WTC11 (cell line): ENCODE measurements at regions not wholly inside any gene's neighbourhood (a gene's known extent, or its start where the extent isn't known, plus 50 kb on each side); places are given as distances from the start of the nearest gene placed in this dataset.

Experiments used
- ATAC-seq: fragments of 200-7000 bp; cut with Tn5 transposase; 2 replicates; pipeline ENCODE4 v1.10.0; 2021; ENCODE audit warnings: mild to moderate bottlenecking, moderate library complexity
- CTCF ChIA-PET: fragments of 300-600 bp; sonication (Branson Sonifier 250); formaldehyde crosslinking; loops from one replicate; lab custom pipeline; 2021; ENCODE audit warnings: antibody characterized with exemption; lab: Charles Lee
- POLR2A ChIA-PET: fragments of 350-600 bp; sonication (Branson Sonifier 250); formaldehyde crosslinking; loops from one replicate; lab custom pipeline; 2021; ENCODE audit warnings: antibody characterized with exemption; lab: Charles Lee
- DNase-seq: peaks from one replicate; pipeline ENCODE4 v3.0.0; 2021; ENCODE audit warnings: low spot score
- H3K27ac Mint-ChIP-seq: 2 replicates; pipeline ENCODE4 v1.8.0; 2021; ENCODE audit warnings: mixed read lengths
- H3K27me3 Mint-ChIP-seq: 2 replicates; pipeline ENCODE4 v1.8.0; 2021; ENCODE audit warnings: low read depth, mild to moderate bottlenecking, moderate library complexity, mixed read lengths
- H3K36me3 Mint-ChIP-seq: 2 replicates; pipeline ENCODE4 v1.8.0; 2021; ENCODE audit warnings: mixed read lengths
- H3K4me1 Mint-ChIP-seq: 2 replicates; pipeline ENCODE4 v1.8.0; 2022; ENCODE audit warnings: mixed read lengths
- H3K4me3 Mint-ChIP-seq: 2 replicates; pipeline ENCODE4 v1.8.0; 2021; ENCODE audit warnings: mild to moderate bottlenecking, moderate library complexity, mixed read lengths
- H3K9me3 Mint-ChIP-seq: 2 replicates; pipeline ENCODE4 v1.8.0; 2021; ENCODE audit warnings: mixed read lengths
- AFF4 ChIP-seq: sonication (generic); formaldehyde crosslinking; IDR thresholded peaks from 2 replicates; pipeline ENCODE4 v1.8.1; 2023; ENCODE audit warnings: mild to moderate bottlenecking, missing genetic modification reagents, borderline replicate concordance
- AR ChIP-seq: fragments of 250-450 bp; sonication (Bioruptor Pico); IDR thresholded peaks from 2 replicates; pipeline ENCODE4 v1.9.0; 2021; ENCODE audit warnings: mild to moderate bottlenecking
- ATF1 ChIP-seq: sonication (generic); formaldehyde crosslinking; IDR thresholded peaks from 2 replicates; pipeline ENCODE4 v1.8.1; 2023; ENCODE audit warnings: mild to moderate bottlenecking, moderate library complexity, missing genetic modification reagents
- ATF2 ChIP-seq: sonication (generic); formaldehyde crosslinking; IDR thresholded peaks from 2 replicates; pipeline ENCODE4 v1.8.1; 2022; ENCODE audit warnings: low read depth, missing genetic modification reagents, borderline replicate concordance
- CREM ChIP-seq: sonication (generic); formaldehyde crosslinking; IDR thresholded peaks from 2 replicates; pipeline ENCODE4 v1.8.1; 2022; ENCODE audit warnings: mild to moderate bottlenecking, missing genetic modification reagents, moderate library complexity
- CTCF ChIP-seq: fragments of 200-600 bp; IDR thresholded peaks from 2 replicates; pipeline ENCODE4 v1.8.0; 2022; ENCODE audit warnings: antibody characterized with exemption
- ELF4 ChIP-seq: sonication (generic); formaldehyde crosslinking; IDR thresholded peaks from 2 replicates; pipeline ENCODE4 v1.8.1; 2022; ENCODE audit warnings: low read depth, mild to moderate bottlenecking, moderate library complexity, missing genetic modification reagents
- EMX1 ChIP-seq: fragments of 250-450 bp; sonication (Bioruptor Pico); IDR thresholded peaks from 2 replicates; pipeline ENCODE4 v1.8.0; 2021; ENCODE audit warnings: mild to moderate bottlenecking
- FOXK1 ChIP-seq: sonication (generic); formaldehyde crosslinking; IDR thresholded peaks from 2 replicates; pipeline ENCODE4 v1.8.0; 2022; ENCODE audit warnings: mild to moderate bottlenecking, moderate library complexity, missing genetic modification reagents
- FOXP4 ChIP-seq: sonication (generic); formaldehyde crosslinking; IDR thresholded peaks from 2 replicates; pipeline ENCODE4 v1.8.0; 2022; ENCODE audit warnings: mild to moderate bottlenecking, missing genetic modification reagents
- GTF2I ChIP-seq: fragments of 250-450 bp; sonication (Bioruptor Pico); conservative IDR thresholded peaks from 2 replicates; pipeline ENCODE4 v1.4.0; 2021; ENCODE audit warnings: mild to moderate bottlenecking
- HMGA2 ChIP-seq: fragments of 250-450 bp; sonication (Bioruptor Pico); IDR thresholded peaks from 2 replicates; pipeline ENCODE4 v1.4.0; 2021; ENCODE audit warnings: mild to moderate bottlenecking, moderate library complexity
- JAZF1 ChIP-seq: fragments of 250-450 bp; sonication (Bioruptor Pico); IDR thresholded peaks from 2 replicates; pipeline ENCODE4 v1.9.0; 2021; ENCODE audit warnings: moderate library complexity, mild to moderate bottlenecking, inconsistent platforms
- MLX ChIP-seq: sonication (generic); formaldehyde crosslinking; IDR thresholded peaks from 2 replicates; pipeline ENCODE4 v1.8.1; 2023; ENCODE audit warnings: mild to moderate bottlenecking, missing genetic modification reagents, moderate library complexity
- MXD4 ChIP-seq: fragments of 250-450 bp; sonication (Bioruptor Pico); IDR thresholded peaks from 2 replicates; pipeline ENCODE4 v1.8.0; 2021; ENCODE audit warnings: mild to moderate bottlenecking, moderate library complexity, borderline replicate concordance
- NR1H2 ChIP-seq: sonication (generic); formaldehyde crosslinking; IDR thresholded peaks from 2 replicates; pipeline ENCODE4 v1.9.0; 2021; ENCODE audit warnings: mild to moderate bottlenecking, moderate library complexity, missing genetic modification reagents
- NR3C1 ChIP-seq: sonication (generic); formaldehyde crosslinking; conservative IDR thresholded peaks from 2 replicates; pipeline ENCODE4 v1.8.1; 2023; ENCODE audit warnings: low read depth, mild to moderate bottlenecking, missing genetic modification reagents
- PRRX2 ChIP-seq: fragments of 250-450 bp; sonication (Bioruptor Pico); IDR thresholded peaks from 2 replicates; pipeline ENCODE4 v1.8.0; 2021; ENCODE audit warnings: mild to moderate bottlenecking
- USF1 ChIP-seq: sonication (generic); formaldehyde crosslinking; IDR thresholded peaks from 2 replicates; pipeline ENCODE4 v1.8.0; 2022; ENCODE audit warnings: mild to moderate bottlenecking, missing genetic modification reagents
- ZNF219 ChIP-seq: sonication (generic); formaldehyde crosslinking; IDR thresholded peaks from 2 replicates; pipeline ENCODE4 v1.8.0; 2023; ENCODE audit warnings: missing genetic modification reagents, mild to moderate bottlenecking, borderline replicate concordance
- ZNF317 ChIP-seq: sonication (generic); formaldehyde crosslinking; IDR thresholded peaks from 2 replicates; pipeline ENCODE4 v1.8.1; 2023; ENCODE audit warnings: low read depth, mild to moderate bottlenecking, moderate library complexity, missing genetic modification reagents, borderline replicate concordance
- ZSCAN18 ChIP-seq: fragments of 250-450 bp; sonication (Bioruptor Pico); IDR thresholded peaks from 2 replicates; pipeline ENCODE4 v2.1.2; 2022; ENCODE audit warnings: mild to moderate bottlenecking, moderate library complexity

GRCh38 chr6:113645986-113646385 is 211.2 kb upstream of the MARCKS start (continued):
- no peak for TF ChIP-seq AFF4 (CRISPR knock-in tag)
- no peak for TF ChIP-seq NR1H2 (CRISPR knock-in tag)
- no peak for TF ChIP-seq ZNF219 (CRISPR knock-in tag)
- no peak for TF ChIP-seq GTF2I
- TF ChIP-seq USF1 (CRISPR knock-in tag) = no peak
- TF ChIP-seq NR3C1 (CRISPR knock-in tag) = no peak
- no peak for TF ChIP-seq ATF2
- TF ChIP-seq, all 79 proteins: peak for 0

GRCh38 chr6:113646701-113647100 is 210.4 kb upstream of the MARCKS start:
- DNase-seq = no peak
- no peak for ATAC-seq
- H3K27ac Mint-ChIP-seq = no peak overlapping the region
- CTCF ChIA-PET = no interaction called here
- no peak overlapping the region for H3K4me3 Mint-ChIP-seq
- POLR2A ChIA-PET = no interaction called here
- 0 out of 2 replicates have a peak, but pooled peaks cover 4% of the 10 kb centered on the region for H3K9me3 Mint-ChIP-seq
- H3K4me1 Mint-ChIP-seq = peaks cover 36% of the 10 kb centered on the region
- no peaks in the 10 kb centered on the region for H3K36me3 Mint-ChIP-seq
- peaks cover 40% of the 10 kb centered on the region for H3K27me3 Mint-ChIP-seq
- TF ChIP-seq MXD4 (CRISPR knock-in tag) = no peak
- TF ChIP-seq ZNF317 (CRISPR knock-in tag) = no peak
- no peak for TF ChIP-seq HMGA2 (CRISPR knock-in tag)
- TF ChIP-seq CREM (CRISPR knock-in tag) = no peak
- TF ChIP-seq PRRX2 = no peak
- no peak for TF ChIP-seq MLX (CRISPR knock-in tag)
- no peak for TF ChIP-seq CTCF
- TF ChIP-seq EMX1 = no peak
- TF ChIP-seq ATF1 (CRISPR knock-in tag) = no peak
- TF ChIP-seq AR (CRISPR knock-in tag) = no peak
- TF ChIP-seq ZSCAN18 (CRISPR knock-in tag) = no peak
- no peak for TF ChIP-seq FOXP4 (CRISPR knock-in tag)
- no peak for TF ChIP-seq FOXK1 (CRISPR knock-in tag)
- TF ChIP-seq ELF4 = no peak
- TF ChIP-seq JAZF1 (CRISPR knock-in tag) = no peak
